ENCODE measurements at regions not wholly inside any gene's neighbourhood (a gene's known extent, or its start where the extent isn't known, plus 50 kb on each side); places are given as distances from the start of the nearest gene placed in this dataset.

- TF ChIP-seq CTCF (IDR thresholded peaks at IDR 0.05) (no peak), POLR2A (IDR thresholded peaks at IDR 0.05) (no peak), POLR2AphosphoS5 (IDR thresholded peaks at IDR 0.05) (no peak)
Measured at GRCh38 chr14:89089330-89089729, 264.9 kb downstream of the TTC8 start.

Data from transverse colon (tissue), 4 donors.